ELR (cell line): ENCODE measurements at regions not wholly inside any gene's neighbourhood (a gene's known extent, or its start where the extent isn't known, plus 50 kb on each side); places are given as distances from the start of the nearest gene placed in this dataset.

Source experiments
- DNase-seq: peaks from one replicate; pipeline ENCODE4 v3.0.0-alpha.2; 2015; ENCODE audit warnings: low read depth

- no peak for DNase-seq
These were observed 231.3 kb downstream of the C1orf94 start for GRCh38 chr1:34408011-34408410.

GRCh38 chr1:34409689-34410229 is 233.1 kb downstream of the C1orf94 start:
- no peak for DNase-seq

- no peak for DNase-seq
These were observed 236.1 kb downstream of the C1orf94 start for GRCh38 chr1:34412598-34413370.

- DNase-seq: no peak
These were observed 238.4 kb downstream of the C1orf94 start for GRCh38 chr1:34415140-34415539.

GRCh38 chr1:34418166-34418565 is 241.5 kb downstream of the C1orf94 start:
- DNase-seq: no peak

- DNase-seq: peak; percentile 6
These were observed 243.0 kb downstream of the C1orf94 start for GRCh38 chr1:34419663-34420136.

- no peak for DNase-seq
These were observed 248.3 kb downstream of the C1orf94 start for GRCh38 chr1:34425046-34425445.

GRCh38 chr1:34425785-34426184 is 249.1 kb downstream of the C1orf94 start:
- DNase-seq: no peak

GRCh38 chr1:34426325-34426896 is 249.7 kb downstream of the C1orf94 start:
- DNase-seq: no peak

- no peak for DNase-seq
These were observed 250.5 kb downstream of the C1orf94 start for GRCh38 chr1:34427170-34427569.

GRCh38 chr1:34433099-34433498 is 256.4 kb downstream of the C1orf94 start:
- no peak for DNase-seq

- DNase-seq: no peak
These were observed 260.1 kb downstream of the C1orf94 start for GRCh38 chr1:34436836-34437235.

- DNase-seq: no peak
These were observed 264.8 kb downstream of the C1orf94 start for GRCh38 chr1:34441259-34442069.

GRCh38 chr1:34444516-34444915 is 267.8 kb downstream of the C1orf94 start:
- DNase-seq: no peak

GRCh38 chr1:34450325-34450724 is 273.6 kb downstream of the C1orf94 start:
- DNase-seq: no peak

- no peak for DNase-seq
These were observed 275.7 kb downstream of the C1orf94 start for GRCh38 chr1:34452451-34452850.

GRCh38 chr1:34455121-34455520 is 278.4 kb downstream of the C1orf94 start:
- no peak for DNase-seq

- peak; percentile 13 for DNase-seq
These were observed 283.5 kb downstream of the C1orf94 start for GRCh38 chr1:34460193-34460592.

GRCh38 chr1:34470401-34470800 is 284.4 kb upstream of the GJB5 start:
- no peak for DNase-seq

- no peak for DNase-seq
These were observed 280.3 kb upstream of the GJB5 start for GRCh38 chr1:34474566-34474965.

- no peak for DNase-seq
These were observed 278.5 kb upstream of the GJB5 start for GRCh38 chr1:34476371-34476770.

GRCh38 chr1:34477632-34478141 is 277.2 kb upstream of the GJB5 start:
- DNase-seq: no peak
